COLO829 (cell line): ENCODE measurements at regions not wholly inside any gene's neighbourhood (a gene's known extent, or its start where the extent isn't known, plus 50 kb on each side); places are given as distances from the start of the nearest gene placed in this dataset.

Source experiments
- DNase-seq: peaks from one replicate; pipeline ENCODE4 v3.0.0; 2012; ENCODE audit warnings: low spot score

DNA sequence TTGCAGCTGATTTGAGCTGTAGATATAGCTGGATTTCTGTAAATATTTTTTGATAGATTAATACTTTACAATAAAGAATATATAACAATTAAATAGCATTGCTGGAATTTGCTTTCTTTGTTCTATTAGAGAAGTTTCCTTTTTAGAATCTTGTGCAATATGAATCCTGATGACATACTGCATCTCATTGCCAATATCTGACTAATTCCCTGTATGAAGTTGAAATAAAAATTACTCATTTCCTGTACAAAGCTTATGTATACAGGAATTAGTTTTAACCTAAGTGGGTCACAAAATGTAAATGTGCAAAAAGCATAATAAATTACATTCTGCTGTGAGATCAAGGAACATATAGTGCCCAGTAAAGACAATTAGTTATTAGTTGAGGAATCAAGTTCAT lies 72.8 kb upstream of the TMEFF2 start:
- DNase-seq = peak; percentile 4

- no peak for DNase-seq
Observed at GRCh38 chr2:192265751-192266150, 71.0 kb upstream of the TMEFF2 start.

DNA sequence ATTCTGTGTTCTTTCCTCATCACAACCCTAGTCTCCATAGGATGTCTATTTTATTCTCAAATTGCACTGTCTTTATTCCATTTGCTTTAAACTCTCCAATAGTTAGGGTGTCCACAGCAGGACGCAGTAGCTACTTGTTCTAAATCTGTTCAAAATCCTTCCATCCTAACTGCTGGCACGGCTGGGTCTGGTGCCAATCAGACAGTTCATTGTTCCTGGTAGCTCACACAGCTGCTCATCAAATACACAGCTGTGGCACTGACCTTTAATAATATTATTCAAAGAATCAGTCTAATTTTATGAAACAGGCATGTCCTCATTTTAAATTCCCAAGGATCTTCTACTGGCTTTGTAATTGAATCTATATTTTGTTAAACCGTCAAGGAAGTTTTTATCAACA lies 59.7 kb upstream of the TMEFF2 start:
- DNase-seq = no peak

DNA sequence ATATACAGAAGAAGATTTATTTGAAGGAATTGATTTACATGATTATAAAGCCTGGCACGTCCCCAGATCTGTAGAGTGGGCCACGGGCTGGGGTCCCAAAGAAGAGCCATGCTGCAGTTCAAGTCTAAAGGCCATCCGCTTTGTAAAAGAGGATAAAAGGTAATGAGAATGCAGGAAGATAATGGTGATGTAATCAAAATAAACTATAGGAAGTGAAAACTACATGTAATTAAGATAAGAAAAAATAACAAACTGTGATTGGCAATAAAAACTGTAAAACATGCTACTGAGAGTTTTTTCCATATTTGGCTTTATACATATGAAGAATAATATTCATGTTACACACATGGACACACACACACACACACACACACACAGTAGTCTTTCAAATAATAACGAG lies 59.0 kb upstream of the TMEFF2 start:
- no peak for DNase-seq

GRCh38 chr2:192250961-192251360 lies 56.2 kb upstream of the TMEFF2 start:
- no peak for DNase-seq

GRCh38 chr2:192247456-192247855 lies 52.7 kb upstream of the TMEFF2 start:
- DNase-seq = no peak

- no peak for DNase-seq
Observed at GRCh38 chr2:192246297-192246696, 51.6 kb upstream of the TMEFF2 start.

DNA sequence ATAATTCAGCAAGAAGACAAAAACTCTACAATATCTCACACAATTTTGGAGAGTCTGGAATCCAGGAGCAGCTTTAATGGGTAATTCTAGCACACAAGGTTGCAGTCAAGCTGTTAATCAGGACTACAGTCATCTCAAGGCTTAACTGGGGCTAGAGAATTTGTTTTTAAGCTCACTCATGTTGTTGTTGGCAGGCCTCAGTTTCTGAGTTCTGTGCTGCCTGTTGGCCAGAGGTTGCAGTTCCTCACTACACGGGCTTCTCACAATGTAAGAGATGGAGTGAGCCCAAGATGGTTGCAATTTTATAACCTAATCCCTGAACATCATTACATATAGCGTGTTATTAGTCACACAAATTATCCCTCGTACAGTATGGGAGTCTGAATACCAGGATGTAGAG lies 50.6 kb upstream of the TMEFF2 start:
- no peak for DNase-seq
